ENCODE measurements at regions not wholly inside any gene's neighbourhood (a gene's known extent, or its start where the extent isn't known, plus 50 kb on each side); places are given as distances from the start of the nearest gene placed in this dataset.
"Not testable (repeated sequence)": the region's sequence is repeated elsewhere in the genome, so short reads cannot be mapped to it uniquely, and the experiment has no call there.

DNA sequence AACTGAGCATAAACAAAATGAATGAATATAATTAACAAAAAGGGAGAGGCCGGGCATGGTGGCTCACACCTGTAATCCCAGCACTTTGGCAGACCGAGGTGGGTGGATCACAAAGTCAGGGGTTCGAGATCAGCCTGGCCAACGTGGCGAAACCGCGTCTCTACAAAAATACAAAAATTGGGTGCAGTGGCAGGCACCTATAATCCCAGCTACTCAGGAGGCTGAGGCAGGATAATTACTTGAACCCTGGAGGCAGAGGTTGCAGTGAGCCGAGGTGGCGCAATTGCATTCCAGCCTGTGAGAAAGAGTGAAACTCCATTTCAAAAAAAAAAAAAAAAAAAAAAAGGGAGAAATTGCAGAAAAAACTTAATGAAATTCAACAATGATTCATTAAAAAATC lies 839.3 kb upstream of the CTNND2 start:
- in situ Hi-C loops (cut with MboI; ENCODE audit: low pct_unique_long_range_greater_than_20kb, low sequenced_read_pairs): no loop called here
- DNase-seq: no peak

DNA sequence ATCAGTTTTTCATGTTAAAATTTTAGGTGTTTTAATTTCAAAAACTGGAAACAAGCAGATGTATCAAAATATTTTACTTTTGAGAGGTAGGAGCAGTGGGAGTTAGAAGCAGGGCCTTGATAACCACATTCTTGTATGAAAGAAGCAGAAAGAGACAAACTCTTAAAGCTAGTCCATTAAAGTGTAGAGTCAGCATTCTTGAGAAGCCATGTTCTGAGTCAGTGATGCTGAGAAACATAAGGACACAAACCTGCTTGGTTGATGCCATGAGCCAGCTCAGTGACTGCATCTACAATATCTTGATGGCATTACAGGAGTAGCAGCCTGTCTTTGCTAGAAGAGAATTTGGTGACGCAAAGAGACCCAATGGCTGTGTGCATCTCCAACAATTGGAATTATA lies 826.1 kb upstream of the CTNND2 start:
- in situ Hi-C loops (cut with MboI; ENCODE audit: low pct_unique_long_range_greater_than_20kb, low sequenced_read_pairs): no loop called here
- DNase-seq: no peak

GRCh38 chr5:12716664-12717063 lies 812.4 kb upstream of the CTNND2 start:
- no peak for DNase-seq
- in situ Hi-C loops (cut with MboI; ENCODE audit: low pct_unique_long_range_greater_than_20kb, low sequenced_read_pairs): no loop called here

DNA sequence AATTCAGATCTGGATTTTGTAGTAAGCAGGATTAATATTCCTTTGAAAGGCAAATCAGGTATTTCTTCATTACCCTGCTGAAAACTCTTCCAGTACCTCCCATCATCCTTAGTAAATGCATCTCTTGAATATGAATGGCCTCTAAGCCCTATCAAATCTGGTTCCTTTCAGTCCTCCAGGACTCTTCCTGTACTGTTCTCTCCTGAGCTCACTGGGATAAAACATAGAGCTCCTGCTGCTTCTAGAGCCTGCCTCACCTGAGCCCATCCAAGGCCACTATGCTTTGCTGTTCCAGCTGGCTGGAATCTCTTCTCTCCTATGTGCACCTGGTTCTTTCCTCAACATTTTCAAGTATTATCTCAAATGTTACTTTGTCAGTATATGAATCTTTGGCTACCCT lies 803.3 kb upstream of the CTNND2 start:
- in situ Hi-C loops (cut with MboI; ENCODE audit: low pct_unique_long_range_greater_than_20kb, low sequenced_read_pairs): no loop called here
- DNase-seq: no peak

DNA sequence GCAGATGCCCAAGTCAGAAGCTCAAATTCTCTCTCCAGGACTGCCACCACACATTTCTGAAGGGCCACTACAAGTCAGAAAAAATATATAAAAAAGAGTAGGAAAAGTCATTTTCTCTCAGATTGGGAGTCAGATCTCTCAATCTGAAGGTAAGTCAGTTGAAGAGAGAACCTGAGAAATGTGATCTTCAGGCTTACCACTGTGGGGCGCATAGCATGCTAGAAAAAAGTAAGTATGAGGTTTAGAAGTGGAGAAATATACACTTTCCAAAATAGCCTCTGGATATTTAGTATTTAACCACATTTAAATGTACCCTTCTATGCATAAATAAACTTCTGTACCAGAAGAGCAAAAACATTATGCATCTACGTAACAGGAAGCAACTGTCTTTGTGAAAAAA lies 800.7 kb upstream of the CTNND2 start:
- in situ Hi-C loops (cut with MboI; ENCODE audit: low pct_unique_long_range_greater_than_20kb, low sequenced_read_pairs): no loop called here

DNA sequence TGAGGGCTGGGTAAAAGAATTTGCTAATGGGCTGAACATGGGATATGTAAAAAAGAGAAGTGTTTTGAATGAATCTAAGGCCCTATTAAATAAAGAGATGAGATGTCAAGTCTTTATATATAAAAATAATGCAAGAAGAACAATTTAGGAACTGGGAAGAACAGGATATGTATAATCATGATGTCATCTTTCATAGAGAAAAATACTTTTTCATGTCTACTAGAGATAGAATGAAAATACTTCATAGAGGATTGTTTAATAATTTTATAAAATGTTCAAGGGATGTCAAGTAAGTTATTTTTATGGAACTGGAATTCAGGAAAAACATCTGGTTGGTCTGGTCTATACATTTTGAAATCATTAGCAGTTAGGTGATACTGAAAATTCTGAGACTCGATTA lies 799.0 kb upstream of the CTNND2 start:
- in situ Hi-C loops (cut with MboI; ENCODE audit: low pct_unique_long_range_greater_than_20kb, low sequenced_read_pairs): no loop called here
- DNase-seq: no peak

More for the DNA sequence above, 800.7 kb upstream of the CTNND2 start:
- no peak for DNase-seq

GRCh38 chr5:12695651-12696050 lies 791.4 kb upstream of the CTNND2 start:
- in situ Hi-C loops (cut with MboI; ENCODE audit: low pct_unique_long_range_greater_than_20kb, low sequenced_read_pairs): no loop called here
- no peak for DNase-seq

DNA sequence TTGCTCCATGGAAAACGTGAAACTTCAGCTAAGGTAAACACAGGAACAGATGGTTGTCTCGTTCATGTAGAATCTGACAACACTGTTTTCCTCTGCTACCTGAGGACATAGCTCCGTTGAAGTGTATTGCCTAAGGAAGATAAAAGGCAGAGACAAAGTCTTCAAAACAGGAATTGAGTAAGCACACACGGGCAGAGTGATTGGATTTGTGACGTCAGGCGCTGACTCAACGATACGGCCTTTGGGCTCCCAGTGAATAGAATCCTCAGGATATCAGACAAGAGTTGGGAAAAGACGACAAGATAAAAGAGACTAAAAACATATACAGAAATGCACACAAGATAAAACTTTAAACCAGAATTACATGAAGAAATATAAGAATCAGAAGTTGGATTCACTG lies 787.1 kb upstream of the CTNND2 start:
- in situ Hi-C loops (cut with MboI; ENCODE audit: low pct_unique_long_range_greater_than_20kb, low sequenced_read_pairs): no loop called here
- DNase-seq: no peak

- in situ Hi-C loops (cut with MboI; ENCODE audit: low pct_unique_long_range_greater_than_20kb, low sequenced_read_pairs): no loop called here
- DNase-seq: no peak
Observed at GRCh38 chr5:12690361-12690760, 786.1 kb upstream of the CTNND2 start.

GRCh38 chr5:12683249-12683648 lies 779.0 kb upstream of the CTNND2 start:
- DNase-seq: no peak
- in situ Hi-C loops (cut with MboI; ENCODE audit: low pct_unique_long_range_greater_than_20kb, low sequenced_read_pairs): no loop called here

- DNase-seq: no peak
- in situ Hi-C loops (cut with MboI; ENCODE audit: low pct_unique_long_range_greater_than_20kb, low sequenced_read_pairs): no loop called here
Observed at GRCh38 chr5:12679731-12680130, 775.5 kb upstream of the CTNND2 start.

DNA sequence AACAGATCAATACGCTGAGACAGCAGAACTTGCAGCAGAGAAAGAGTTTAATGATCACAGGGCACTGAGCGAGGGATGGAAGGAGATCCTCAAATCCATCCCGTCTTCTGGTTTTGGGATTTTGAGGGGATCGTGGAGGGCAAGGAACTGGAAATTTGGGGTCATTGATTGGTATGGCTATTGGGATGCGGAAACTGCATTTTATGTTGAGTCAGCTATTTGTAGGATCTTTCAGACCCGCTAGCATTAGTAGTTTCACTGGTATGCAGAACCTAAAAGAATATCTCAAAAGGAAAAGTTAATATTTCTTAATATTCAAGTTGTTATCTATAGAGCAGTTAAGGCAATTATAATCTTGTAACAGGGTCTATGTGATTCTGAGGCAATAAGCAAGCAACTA lies 771.7 kb upstream of the CTNND2 start:
- no peak for DNase-seq

GRCh38 chr5:12672141-12672540 lies 767.9 kb upstream of the CTNND2 start:
- in situ Hi-C loops (cut with MboI; ENCODE audit: low pct_unique_long_range_greater_than_20kb, low sequenced_read_pairs): no loop called here
- no peak for DNase-seq

More for the DNA sequence above, 771.7 kb upstream of the CTNND2 start:
- in situ Hi-C loops (cut with MboI; ENCODE audit: low pct_unique_long_range_greater_than_20kb, low sequenced_read_pairs): no loop called here

DNA sequence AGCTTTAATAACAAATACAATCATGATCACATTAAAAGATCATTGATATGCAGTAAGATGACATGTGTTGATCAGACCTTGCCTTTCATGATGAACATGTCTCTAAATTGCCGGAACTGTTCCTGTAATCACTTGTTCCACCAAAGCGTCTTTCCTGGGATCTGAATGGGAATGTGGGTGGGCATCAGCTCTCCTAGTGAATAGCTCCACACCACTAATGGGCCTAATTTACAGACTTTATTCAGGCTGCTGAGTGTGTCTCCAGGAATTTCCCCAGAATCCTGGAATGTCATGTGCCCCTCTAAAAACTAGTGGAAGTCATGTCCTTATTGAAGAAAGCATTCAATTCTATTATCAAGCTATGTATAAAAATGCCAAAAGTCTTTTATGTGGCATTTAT lies 765.1 kb upstream of the CTNND2 start:
- no peak for DNase-seq
- in situ Hi-C loops (cut with MboI; ENCODE audit: low pct_unique_long_range_greater_than_20kb, low sequenced_read_pairs): no loop called here

DNA sequence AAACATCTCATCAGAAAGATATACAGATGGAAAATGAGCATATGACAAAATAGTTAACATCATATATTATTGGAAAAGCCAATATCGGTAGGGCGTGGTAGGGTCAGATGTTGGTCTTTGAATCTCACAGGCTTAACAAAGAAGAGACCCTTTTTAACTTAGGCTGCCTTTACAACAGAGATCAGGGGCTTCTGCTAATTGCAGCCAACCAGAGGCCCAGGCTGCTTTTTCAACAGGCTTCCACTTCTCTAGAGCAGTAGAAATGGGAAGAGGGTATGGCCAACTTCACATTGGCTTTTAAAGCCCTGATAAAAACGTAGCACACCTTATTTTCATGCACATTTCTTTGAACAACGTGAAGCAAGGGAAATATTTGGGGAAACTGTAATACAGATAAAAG lies 764.3 kb upstream of the CTNND2 start:
- in situ Hi-C loops (cut with MboI; ENCODE audit: low pct_unique_long_range_greater_than_20kb, low sequenced_read_pairs): no loop called here
- no peak for DNase-seq

- DNase-seq; in situ Hi-C loops (cut with MboI; ENCODE audit: low pct_unique_long_range_greater_than_20kb, low sequenced_read_pairs): not testable (repeated sequence)
Observed at GRCh38 chr5:12667818-12668217, 763.6 kb upstream of the CTNND2 start.

- DNase-seq; in situ Hi-C loops (cut with MboI; ENCODE audit: low pct_unique_long_range_greater_than_20kb, low sequenced_read_pairs): not testable (repeated sequence)
Observed at GRCh38 chr5:12665772-12666171, 761.5 kb upstream of the CTNND2 start.

DNA sequence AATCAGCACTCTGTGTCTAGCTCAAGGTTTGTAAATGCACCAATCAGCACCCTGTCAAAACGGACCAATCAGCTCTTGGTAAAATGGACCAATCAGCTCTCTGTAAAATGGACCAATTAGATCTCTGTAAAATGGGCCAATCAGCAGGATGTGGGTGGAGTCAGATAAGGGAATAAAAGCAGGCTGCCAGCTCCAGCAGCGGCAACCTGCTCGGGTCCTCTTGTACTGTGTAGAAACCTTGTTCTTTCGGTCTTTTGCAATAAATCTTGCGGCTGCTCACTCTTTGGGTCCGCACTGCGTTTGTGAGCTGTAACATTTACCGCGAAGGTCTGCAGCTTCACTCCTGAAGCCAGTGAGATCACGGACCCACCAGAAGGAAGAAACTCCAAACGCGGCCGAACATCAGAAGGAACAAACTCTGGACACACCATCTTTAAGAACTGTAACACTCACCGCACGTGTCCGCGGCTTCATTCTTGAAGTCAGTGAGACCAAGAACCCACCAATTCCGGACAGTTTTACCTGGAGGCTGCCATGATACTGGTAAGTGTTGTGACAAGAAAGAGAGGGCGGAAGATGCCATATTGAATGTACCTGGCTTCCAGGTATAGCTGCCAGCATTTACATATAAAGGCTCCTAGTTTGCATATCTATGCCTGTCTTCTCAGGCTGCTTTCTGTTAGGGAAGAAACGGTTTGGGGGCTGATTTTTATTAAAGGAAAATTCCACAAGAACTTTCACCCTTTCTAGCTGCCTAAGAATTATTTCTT lies 758.5 kb upstream of the CTNND2 start:
- in situ Hi-C loops (cut with MboI; ENCODE audit: low pct_unique_long_range_greater_than_20kb, low sequenced_read_pairs): no loop called here
- DNase-seq: no peak

GRCh38 chr5:12661617-12662370 lies 757.5 kb upstream of the CTNND2 start:
- DNase-seq: no peak
- in situ Hi-C loops (cut with MboI; ENCODE audit: low pct_unique_long_range_greater_than_20kb, low sequenced_read_pairs): no loop called here

GRCh38 chr5:12660279-12661107 lies 756.2 kb upstream of the CTNND2 start:
- DNase-seq; in situ Hi-C loops (cut with MboI; ENCODE audit: low pct_unique_long_range_greater_than_20kb, low sequenced_read_pairs): not testable (repeated sequence)

Measured in KBM-7 (cell line).